ENCODE measurements at regions not wholly inside any gene's neighbourhood (a gene's known extent, or its start where the extent isn't known, plus 50 kb on each side); places are given as distances from the start of the nearest gene placed in this dataset.

- in situ Hi-C loops (cut with MboI; ENCODE audit: low pct_unique_long_range_greater_than_20kb in 2 of 9, low sequenced_read_pairs in 9 of 9, unreplicated experiment in 9 of 9): loop anchor here in 1 of 9 experiments (25.0 kb wide), 1 partner anchor 587 kb away; the partner anchor contains the start of gene SP9
- 0 to 42% (median 20%) methylated on average over 1 to 6 of the region's 7 CpGs; no CpG with 5 or more reads in 1 of the 10 experiments for WGBS, 10 experiments
- H3K4me1 ChIP-seq (replicated peaks in 1 of 2): peaks cover 12 to 27% of the 10 kb centered on the region in 2 donors
- H3K27ac ChIP-seq: no peak overlapping the region
- H3K4me3 ChIP-seq: no peak overlapping the region
- peak; percentile 65 to 88 (median 81) for ATAC-seq (replicated peaks in 6 of 8)
These were observed 214.8 kb downstream of the SP3 start for GRCh38 chr2:173750353-173750801.

- no peak for ATAC-seq (replicated peaks in 6 of 8)
- WGBS, 10 experiments: 12 to 100% (median 76%) methylated on average over 1 to 4 of the region's 4 CpGs
- Histone ChIP-seq H3K27ac (no peak overlapping the region), H3K4me3 (no peak overlapping the region), H3K4me1 (replicated peaks in 1 of 2) (peaks cover 12 to 27% of the 10 kb centered on the region in 2 donors)
- in situ Hi-C loops (cut with MboI; ENCODE audit: low pct_unique_long_range_greater_than_20kb in 2 of 9, low sequenced_read_pairs in 9 of 9, unreplicated experiment in 9 of 9): loop anchor here in 1 of 9 experiments (25.0 kb wide), 1 partner anchor 586 kb away; the partner anchor contains the start of gene SP9
These were observed 214.3 kb downstream of the SP3 start for GRCh38 chr2:173750831-173751230.

- 67 to 100% (median 86%) methylated on average over 1 to 7 of the region's 9 CpGs; no CpG with 5 or more reads in 1 of the 10 experiments for WGBS, 10 experiments
- in situ Hi-C loops (cut with MboI; ENCODE audit: low pct_unique_long_range_greater_than_20kb in 2 of 9, low sequenced_read_pairs in 9 of 9, unreplicated experiment in 9 of 9): loop anchor here in 1 of 9 experiments (25.0 kb wide), 1 partner anchor 586 kb away; the partner anchor contains the start of gene SP9
- H3K4me1 ChIP-seq (replicated peaks in 1 of 2): peaks cover 12 to 27% of the 10 kb centered on the region in 2 donors
- ATAC-seq (replicated peaks in 6 of 8): no peak
- no peak overlapping the region for H3K27ac ChIP-seq
- H3K4me3 ChIP-seq: no peak overlapping the region
These were observed 213.8 kb downstream of the SP3 start for GRCh38 chr2:173751245-173751975.

GRCh38 chr2:173752152-173752551, 213.0 kb downstream of the SP3 start:
- Histone ChIP-seq H3K4me1 (replicated peaks in 1 of 2) (peaks cover 12 to 21% of the 10 kb centered on the region in 2 donors), H3K4me3 (no peak overlapping the region), H3K27ac (no peak overlapping the region)
- 13 to 83% (median 50%) methylated on average over 1 of the region's 1 CpG; no CpG with 5 or more reads in 5 of the 10 experiments for WGBS, 10 experiments
- peak in 2 of 8 experiments; percentile 52 to 67 for ATAC-seq (replicated peaks in 6 of 8)
- in situ Hi-C loops (cut with MboI; ENCODE audit: low pct_unique_long_range_greater_than_20kb in 2 of 9, low sequenced_read_pairs in 9 of 9, unreplicated experiment in 9 of 9): loop anchor here in 1 of 9 experiments (25.0 kb wide), 1 partner anchor 585 kb away; the partner anchor contains the start of gene SP9

GRCh38 chr2:173753441-173753840, 211.7 kb downstream of the SP3 start:
- Histone ChIP-seq H3K4me3 (no peak overlapping the region), H3K4me1 (replicated peaks in 1 of 2) (peaks cover 12 to 22% of the 10 kb centered on the region in 2 donors), H3K27ac (no peak overlapping the region)
- ATAC-seq (replicated peaks in 6 of 8): no peak
- 51 to 94% (median 83%) methylated on average over 2 to 5 of the region's 5 CpGs; no CpG with 5 or more reads in 2 of the 10 experiments for WGBS, 10 experiments
- in situ Hi-C loops (cut with MboI; ENCODE audit: low pct_unique_long_range_greater_than_20kb in 2 of 9, low sequenced_read_pairs in 9 of 9, unreplicated experiment in 9 of 9): loop anchor here in 1 of 9 experiments (25.0 kb wide), 1 partner anchor 584 kb away; the partner anchor contains the start of gene SP9

GRCh38 chr2:173754165-173754564, 211.0 kb downstream of the SP3 start:
- ATAC-seq (replicated peaks in 6 of 8): peak in 1 of 8 experiments; percentile 29
- in situ Hi-C loops (cut with MboI; ENCODE audit: low pct_unique_long_range_greater_than_20kb in 2 of 9, low sequenced_read_pairs in 9 of 9, unreplicated experiment in 9 of 9): loop anchor here in 1 of 9 experiments (25.0 kb wide), 1 partner anchor 583 kb away; the partner anchor contains the start of gene SP9
- WGBS, 10 experiments: 20 to 100% (median 82%) methylated on average over 1 to 4 of the region's 4 CpGs; no CpG with 5 or more reads in 2 of the 10 experiments
- no peak overlapping the region for H3K4me3 ChIP-seq
- H3K4me1 ChIP-seq (replicated peaks in 1 of 2): peaks cover 12 to 26% of the 10 kb centered on the region in 2 donors
- no peak overlapping the region for H3K27ac ChIP-seq

GRCh38 chr2:173754837-173755236, 210.3 kb downstream of the SP3 start:
- Histone ChIP-seq H3K4me3 (no peak overlapping the region), H3K27ac (no peak overlapping the region), H3K4me1 (replicated peaks in 1 of 2) (peaks cover 13 to 24% of the 10 kb centered on the region in 2 donors)
- 69 to 89% (median 80%) methylated on average over 2 to 3 of the region's 3 CpGs; no CpG with 5 or more reads in 5 of the 10 experiments for WGBS, 10 experiments
- no peak for ATAC-seq (replicated peaks in 6 of 8)
- in situ Hi-C loops (cut with MboI; ENCODE audit: low pct_unique_long_range_greater_than_20kb in 2 of 9, low sequenced_read_pairs in 9 of 9, unreplicated experiment in 9 of 9): loop anchor here in 1 of 9 experiments (25.0 kb wide), 1 partner anchor 582 kb away; the partner anchor contains the start of gene SP9

GRCh38 chr2:173755798-173756197, 209.4 kb downstream of the SP3 start:
- WGBS, 10 experiments: 80 to 100% (median 100%) methylated on average over 1 to 2 of the region's 2 CpGs; no CpG with 5 or more reads in 5 of the 10 experiments
- Histone ChIP-seq H3K27ac (no peak overlapping the region), H3K4me3 (no peak overlapping the region), H3K4me1 (replicated peaks in 1 of 2) (peaks cover 4 to 19% of the 10 kb centered on the region in 2 donors)
- no peak for ATAC-seq (replicated peaks in 6 of 8)
- in situ Hi-C loops (cut with MboI; ENCODE audit: low pct_unique_long_range_greater_than_20kb in 2 of 9, low sequenced_read_pairs in 9 of 9, unreplicated experiment in 9 of 9): loop anchor here in 1 of 9 experiments (25.0 kb wide), 1 partner anchor 582 kb away; the partner anchor contains the start of gene SP9

GRCh38 chr2:173759959-173760358, 205.2 kb downstream of the SP3 start:
- no peak for ATAC-seq (replicated peaks in 6 of 8)
- H3K4me3 ChIP-seq: no peak overlapping the region
- H3K4me1 ChIP-seq (replicated peaks in 1 of 2): peaks cover 7 to 29% of the 10 kb centered on the region in 2 donors
- in situ Hi-C loops (cut with MboI; ENCODE audit: low pct_unique_long_range_greater_than_20kb in 2 of 9, low sequenced_read_pairs in 9 of 9, unreplicated experiment in 9 of 9): loop anchor here in 1 of 9 experiments (25.0 kb wide), 1 partner anchor 577 kb away; the partner anchor contains the start of gene SP9
- no peak overlapping the region for H3K27ac ChIP-seq
- WGBS, 10 experiments: 71 to 100% (median 82%) methylated on average over 1 to 6 of the region's 6 CpGs; no CpG with 5 or more reads in 1 of the 10 experiments

GRCh38 chr2:173760553-173760952, 204.6 kb downstream of the SP3 start:
- in situ Hi-C loops (cut with MboI; ENCODE audit: low pct_unique_long_range_greater_than_20kb in 2 of 9, low sequenced_read_pairs in 9 of 9, unreplicated experiment in 9 of 9): loop anchor here in 1 of 9 experiments (25.0 kb wide), 1 partner anchor 577 kb away; the partner anchor contains the start of gene SP9
- WGBS, 10 experiments: 18 to 97% (median 84%) methylated on average over 1 to 3 of the region's 3 CpGs; no CpG with 5 or more reads in 3 of the 10 experiments
- Histone ChIP-seq H3K4me3 (no peak overlapping the region), H3K27ac (no peak overlapping the region), H3K4me1 (replicated peaks in 1 of 2) (peaks cover 7 to 29% of the 10 kb centered on the region in 2 donors)
- no peak for ATAC-seq (replicated peaks in 6 of 8)

GRCh38 chr2:173761603-173762119, 203.5 kb downstream of the SP3 start:
- H3K4me3 ChIP-seq: no peak overlapping the region
- 0 to 95% (median 73%) methylated on average over 1 to 8 of the region's 8 CpGs; no CpG with 5 or more reads in 1 of the 10 experiments for WGBS, 10 experiments
- in situ Hi-C loops (cut with MboI; ENCODE audit: low pct_unique_long_range_greater_than_20kb in 2 of 9, low sequenced_read_pairs in 9 of 9, unreplicated experiment in 9 of 9): loop anchor here in 1 of 9 experiments (25.0 kb wide), 1 partner anchor 576 kb away; the partner anchor contains the start of gene SP9
- no peak overlapping the region for H3K27ac ChIP-seq
- H3K4me1 ChIP-seq (replicated peaks in 1 of 2): peaks cover 7 to 32% of the 10 kb centered on the region in 2 donors
- ATAC-seq (replicated peaks in 6 of 8): no peak

- H3K4me3 ChIP-seq: no peak overlapping the region
- in situ Hi-C loops (cut with MboI; ENCODE audit: low pct_unique_long_range_greater_than_20kb in 2 of 9, low sequenced_read_pairs in 9 of 9, unreplicated experiment in 9 of 9): loop anchor here in 1 of 9 experiments (25.0 kb wide), 1 partner anchor 575 kb away; the partner anchor contains the start of gene SP9
- no peak for ATAC-seq (replicated peaks in 6 of 8)
- peaks cover 7 to 36% of the 10 kb centered on the region in 2 donors for H3K4me1 ChIP-seq (replicated peaks in 1 of 2)
- 60 to 100% (median 80%) methylated on average over 1 to 2 of the region's 2 CpGs; no CpG with 5 or more reads in 3 of the 10 experiments for WGBS, 10 experiments
- no peak overlapping the region for H3K27ac ChIP-seq
These were observed 203.0 kb downstream of the SP3 start for GRCh38 chr2:173762221-173762620.
